GF-D8 (cell line): ENCODE measurements at regions not wholly inside any gene's neighbourhood (a gene's known extent, or its start where the extent isn't known, plus 50 kb on each side); places are given as distances from the start of the nearest gene placed in this dataset.

Experiments used
- DNase-seq: peaks from one replicate; lab custom pipeline; 2025; lab: John Stamatoyannopoulos, UW

DNA sequence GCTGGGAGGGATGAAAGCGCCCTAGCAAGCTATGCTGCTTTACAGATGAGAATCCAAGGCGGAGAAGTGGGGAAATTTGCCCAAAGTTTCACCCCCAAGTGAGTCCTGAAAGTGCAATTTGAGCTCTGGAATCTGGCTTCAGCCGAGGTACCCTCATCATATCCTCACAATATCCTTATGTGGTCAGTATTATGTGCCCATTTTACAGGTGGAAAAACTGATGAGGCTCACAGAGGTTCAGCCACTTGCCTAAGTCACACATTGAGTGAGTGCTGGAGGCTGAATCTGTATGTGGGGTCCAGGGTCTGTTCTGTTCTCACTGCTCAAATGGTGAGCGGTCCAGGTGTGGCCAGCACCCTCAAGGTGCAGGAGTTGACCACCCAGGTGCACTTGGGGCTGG is 85.3 kb downstream of the MATN1 start:
- DNase-seq: no peak

DNA sequence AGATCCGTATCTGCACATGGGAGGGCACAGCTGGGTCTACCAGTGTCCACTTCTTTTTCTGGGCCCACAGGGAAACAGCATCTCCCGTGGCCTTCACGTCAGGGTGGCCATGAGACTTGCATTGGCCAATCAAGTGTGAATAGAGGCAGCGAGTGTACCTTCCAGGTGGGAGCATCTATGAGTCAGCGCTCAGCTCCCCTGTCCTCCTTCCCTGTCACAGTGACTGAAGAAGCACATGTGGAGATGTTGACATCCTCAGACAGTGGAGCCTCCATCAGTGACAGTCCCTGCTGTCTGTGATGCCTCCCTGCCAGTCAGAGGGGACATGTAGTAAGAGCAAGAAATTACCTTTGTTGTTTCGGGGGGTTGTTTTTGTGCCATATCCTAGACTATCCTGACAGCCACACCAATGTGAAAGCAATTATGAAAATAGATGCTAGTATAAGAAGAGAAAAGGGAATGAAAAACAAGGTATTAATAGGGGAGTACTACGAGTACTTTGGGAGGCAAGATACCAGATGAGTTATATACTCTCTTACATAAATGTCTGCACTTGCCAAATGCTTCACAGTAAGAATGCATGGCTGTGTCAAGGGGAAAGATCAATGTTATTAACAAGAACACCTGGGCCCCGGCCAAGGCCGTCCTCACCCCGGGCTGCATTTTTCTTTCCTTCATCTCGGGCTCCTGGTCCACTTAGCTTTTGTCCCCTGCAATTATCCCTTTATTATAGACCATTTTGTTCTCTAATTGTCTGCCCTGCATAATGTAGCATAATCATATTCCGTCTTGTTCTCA is 86.0 kb downstream of the MATN1 start:
- DNase-seq: no peak

DNA sequence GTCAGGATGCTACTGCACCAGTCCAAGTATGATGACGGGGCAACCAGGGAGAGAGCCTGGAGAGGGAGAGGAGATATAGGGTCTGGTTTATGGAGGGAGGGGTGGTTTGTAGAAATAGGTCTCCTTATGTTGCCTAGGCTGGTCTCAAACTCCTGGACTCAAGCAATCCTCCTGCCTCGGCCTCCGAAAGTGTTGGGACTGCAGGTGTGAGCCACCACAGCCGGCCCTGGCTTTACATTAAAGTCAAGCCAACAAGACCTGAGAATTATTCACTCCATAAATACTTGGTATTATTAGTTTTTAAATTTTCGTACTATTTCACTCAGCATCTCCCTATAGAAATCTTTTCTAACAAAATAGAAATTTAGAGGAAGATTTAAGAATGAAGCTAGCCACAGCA is 86.8 kb downstream of the MATN1 start:
- no peak for DNase-seq

DNA sequence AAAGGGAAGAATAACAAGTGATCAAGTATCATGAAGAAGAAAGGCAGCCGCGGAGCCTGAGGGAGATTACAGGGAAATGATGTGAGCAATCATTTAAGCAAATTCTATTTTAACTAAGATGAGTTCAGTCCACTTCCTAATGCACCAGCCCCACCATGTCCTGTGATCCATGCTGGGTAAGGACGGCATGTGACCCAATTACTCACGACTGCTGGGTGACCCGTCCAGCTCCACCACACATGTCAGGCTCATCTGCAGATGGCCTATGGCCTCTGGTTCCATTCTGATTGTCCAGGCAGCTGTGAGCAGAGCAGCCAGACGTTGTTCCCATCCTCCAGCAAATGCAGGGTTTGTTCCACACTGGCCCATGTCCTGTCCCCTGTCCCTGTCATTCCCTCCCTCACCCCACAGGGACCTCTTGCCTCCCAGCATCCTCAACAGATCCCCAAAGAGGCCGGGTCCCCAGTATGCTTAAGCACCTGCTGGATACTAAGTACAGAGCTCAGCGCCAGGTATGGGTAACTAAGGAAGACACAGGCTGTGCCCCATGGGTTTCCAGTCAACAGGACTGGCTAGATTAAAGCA is 87.9 kb downstream of the MATN1 start:
- no peak for DNase-seq

DNA sequence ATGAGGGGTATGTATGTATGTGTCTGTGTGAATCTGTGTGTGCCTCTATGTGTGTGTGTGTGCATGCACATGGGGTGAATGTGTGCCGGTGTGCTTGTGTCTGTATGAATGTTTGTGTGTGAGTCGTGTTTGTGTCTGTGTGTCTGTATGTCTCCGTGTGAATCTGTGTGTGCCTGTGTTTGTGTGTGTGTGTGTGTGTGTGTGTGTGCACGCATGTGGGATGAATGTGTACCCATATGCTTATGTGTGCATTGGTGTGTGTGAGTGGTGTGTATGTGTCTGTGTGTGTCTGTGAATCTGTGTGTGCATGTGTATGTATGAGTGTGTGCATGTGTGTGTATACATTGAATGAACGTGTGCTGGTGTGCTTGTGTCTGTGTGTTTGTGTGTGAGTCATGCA is 88.9 kb downstream of the MATN1 start:
- no peak for DNase-seq

DNA sequence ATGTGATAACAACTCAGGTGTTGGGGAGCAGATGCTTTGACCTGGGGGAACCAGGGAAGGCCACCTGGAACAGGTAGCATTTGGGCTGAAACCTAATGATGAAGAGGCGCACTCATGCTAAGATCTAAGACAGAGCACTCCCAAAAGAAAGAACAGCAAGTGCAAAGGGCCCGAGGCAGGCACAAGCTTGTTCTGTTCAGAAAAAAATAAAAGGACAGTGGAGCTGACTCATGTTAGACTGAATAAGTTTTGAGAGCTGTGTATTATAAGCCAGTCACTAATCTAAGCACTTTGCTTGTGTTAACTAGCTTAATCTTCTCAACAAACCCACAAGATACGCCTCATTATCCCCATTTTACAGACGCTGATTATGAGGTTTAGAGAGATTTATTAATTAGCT is 90.1 kb downstream of the MATN1 start:
- DNase-seq: no peak

DNA sequence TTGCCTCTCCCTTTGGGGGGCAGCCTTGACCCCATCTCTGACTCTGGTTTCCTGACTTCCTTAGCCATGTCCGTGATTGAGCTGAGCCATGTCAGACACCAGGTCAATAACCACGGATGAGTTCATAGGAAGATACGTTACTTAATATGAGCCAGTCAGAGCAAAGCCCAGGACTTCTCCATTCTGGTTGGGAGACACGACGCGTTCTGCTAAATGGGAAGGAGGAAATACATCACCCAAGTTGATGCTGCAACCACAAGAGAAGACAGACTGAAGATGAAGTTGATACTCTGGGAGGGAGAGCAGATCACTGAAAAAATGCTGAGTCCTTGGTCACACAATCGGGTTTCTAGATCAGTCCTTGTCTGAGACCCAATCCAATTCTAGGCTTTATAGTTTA is 90.9 kb downstream of the MATN1 start:
- DNase-seq: no peak

DNA sequence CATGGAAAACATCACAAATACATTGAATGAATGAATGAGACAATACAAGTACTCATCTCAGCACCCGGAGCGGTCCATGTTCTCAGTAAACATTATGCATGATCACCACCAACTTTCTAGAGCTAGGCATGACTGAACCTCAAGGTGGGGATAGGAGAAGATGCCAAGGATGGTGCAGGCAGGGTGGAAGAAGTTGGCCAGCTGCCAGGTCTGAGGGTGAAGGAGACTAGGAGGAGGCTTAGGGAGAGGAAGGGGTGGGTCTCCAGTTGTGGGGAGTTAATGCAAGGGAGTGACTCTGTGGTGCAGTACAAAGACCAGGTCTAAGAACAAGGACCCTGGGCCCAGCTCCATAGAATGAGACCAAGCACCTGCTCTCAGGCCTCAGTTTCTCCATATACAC is 91.7 kb downstream of the MATN1 start:
- no peak for DNase-seq

DNA sequence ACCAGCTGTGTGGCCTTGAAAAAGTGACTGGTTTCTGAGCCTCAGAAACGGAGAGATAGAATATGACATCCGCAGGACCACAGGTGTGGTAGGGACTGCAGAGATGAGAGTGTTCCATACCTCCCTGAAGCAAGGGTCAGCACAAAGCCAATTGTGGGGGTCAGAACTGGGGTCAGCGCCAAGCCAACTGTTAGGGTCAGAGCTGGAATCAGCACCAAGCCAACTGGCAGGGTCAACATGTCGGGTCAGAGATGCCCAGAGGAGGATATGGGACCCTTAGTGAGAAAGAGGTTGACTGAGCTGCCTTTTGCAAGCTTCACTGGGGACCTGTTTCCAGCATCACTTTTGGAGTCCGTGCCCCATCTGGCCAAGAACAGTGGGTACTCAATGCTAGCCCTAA is 93.9 kb downstream of the MATN1 start:
- DNase-seq: no peak

DNA sequence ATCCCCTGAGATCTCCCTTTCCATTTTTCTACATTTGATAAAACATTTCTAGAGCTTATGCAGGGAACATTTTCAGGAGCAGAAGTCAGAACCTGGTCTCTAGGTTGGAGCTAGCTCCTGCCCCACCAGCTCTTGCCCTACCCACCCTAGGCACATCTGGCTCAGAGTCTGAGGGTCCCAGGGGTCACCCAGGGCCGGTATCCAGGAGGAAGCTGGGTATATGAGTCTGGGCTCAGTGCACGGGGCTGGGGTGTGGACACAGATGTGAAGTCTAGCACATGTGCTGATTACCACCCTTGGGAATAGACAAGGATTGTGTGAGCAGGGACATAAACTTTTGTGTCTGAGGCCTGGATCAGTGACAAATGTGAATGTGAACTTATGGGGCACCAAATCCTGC is 95.4 kb downstream of the MATN1 start:
- no peak for DNase-seq

DNA sequence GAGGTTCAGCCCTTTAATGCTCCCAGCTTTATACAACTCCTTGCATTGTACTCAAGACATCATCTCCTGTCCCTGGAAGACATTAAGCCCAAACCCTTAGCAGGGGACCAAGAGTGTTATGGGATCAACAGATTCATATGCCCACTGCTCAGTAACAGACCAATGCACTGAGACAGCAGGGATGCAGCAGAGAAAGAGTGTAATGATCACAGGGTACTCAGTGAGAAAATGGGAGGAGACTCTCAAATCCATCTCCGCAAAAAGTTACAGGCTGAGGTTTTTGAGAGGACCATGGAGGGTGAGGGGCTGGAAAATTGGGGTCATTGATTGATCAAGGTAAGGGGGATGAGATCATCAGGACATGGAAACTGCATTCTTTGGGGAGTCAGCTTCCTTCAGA is 96.2 kb downstream of the MATN1 start:
- no peak for DNase-seq

DNA sequence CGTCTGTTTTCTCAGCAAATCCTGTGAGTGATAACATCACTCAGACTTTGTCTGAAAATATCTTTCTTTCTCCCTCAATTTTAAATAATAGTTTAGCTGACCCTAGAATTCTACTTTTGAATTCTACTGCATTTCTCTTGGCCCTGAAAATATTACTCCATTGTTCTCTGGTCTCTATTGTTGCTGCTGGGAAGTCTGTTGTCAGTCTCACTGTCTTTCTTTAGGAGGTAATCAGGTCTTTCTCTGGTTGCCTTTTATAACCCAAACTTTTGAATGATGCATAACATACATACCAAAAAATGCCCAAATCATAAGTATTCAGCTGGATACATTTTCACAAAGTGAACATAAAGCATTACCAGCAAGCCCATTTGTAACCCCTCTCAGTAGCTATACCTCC is 100.0 kb downstream of the MATN1 start:
- no peak for DNase-seq

DNA sequence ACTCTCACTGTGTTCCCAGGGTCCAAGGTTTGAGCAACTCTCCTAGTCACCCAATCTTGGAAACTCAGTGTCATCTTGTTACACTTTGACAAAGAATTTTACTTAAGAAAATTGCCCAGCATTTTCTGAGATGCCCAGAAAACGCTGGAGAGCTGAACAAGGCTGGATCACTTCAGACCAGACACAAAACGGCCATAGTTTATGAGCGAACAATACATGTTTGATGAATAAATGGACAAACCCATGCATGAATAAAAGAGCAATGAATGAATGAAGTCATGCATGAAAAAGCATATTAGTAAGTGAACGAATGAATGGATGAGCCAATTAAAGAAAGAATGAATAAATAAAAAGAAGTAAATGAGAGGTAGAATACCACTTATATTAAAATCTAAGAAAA is 103.8 kb downstream of the MATN1 start:
- DNase-seq: no peak

DNA sequence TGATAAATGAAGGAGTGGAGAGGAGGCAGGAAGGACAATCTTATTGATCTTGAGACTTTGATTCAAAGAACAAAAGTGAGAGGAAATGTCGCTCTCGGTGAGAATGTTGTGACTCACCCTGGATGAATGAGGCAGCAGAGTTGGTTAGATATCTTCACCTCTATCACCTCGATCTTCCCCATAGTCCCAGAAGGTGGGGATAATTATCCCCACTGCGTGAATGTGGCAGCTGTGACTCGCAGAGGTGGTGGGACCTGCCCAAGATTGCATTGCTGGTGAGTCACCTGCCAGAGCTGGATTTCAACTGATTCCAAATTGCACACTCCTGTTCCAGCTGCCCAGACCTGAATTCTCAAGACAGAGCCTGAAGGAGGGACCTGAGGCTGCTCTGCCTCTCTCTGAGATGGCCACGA is 105.0 kb downstream of the MATN1 start:
- no peak for DNase-seq

DNA sequence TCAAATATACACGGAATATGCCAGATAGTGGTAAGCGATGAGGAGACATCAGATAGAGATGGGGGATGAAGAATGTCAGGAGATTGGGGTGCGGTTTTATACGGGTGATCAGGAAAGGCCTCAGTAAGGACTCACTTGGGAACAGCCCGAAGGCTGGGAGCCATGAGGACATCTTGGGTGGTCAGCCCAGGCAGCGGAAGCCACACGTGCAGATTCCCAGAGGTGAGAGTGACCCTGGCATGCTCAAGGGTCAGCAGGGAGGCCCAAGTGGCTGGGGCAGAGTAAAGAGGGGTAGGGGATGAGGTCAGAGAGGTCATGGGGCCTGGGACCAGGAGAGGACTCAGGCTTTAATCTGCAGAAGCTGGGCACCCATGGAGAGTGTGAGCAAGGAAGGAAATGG is 106.6 kb downstream of the MATN1 start:
- DNase-seq: no peak

DNA sequence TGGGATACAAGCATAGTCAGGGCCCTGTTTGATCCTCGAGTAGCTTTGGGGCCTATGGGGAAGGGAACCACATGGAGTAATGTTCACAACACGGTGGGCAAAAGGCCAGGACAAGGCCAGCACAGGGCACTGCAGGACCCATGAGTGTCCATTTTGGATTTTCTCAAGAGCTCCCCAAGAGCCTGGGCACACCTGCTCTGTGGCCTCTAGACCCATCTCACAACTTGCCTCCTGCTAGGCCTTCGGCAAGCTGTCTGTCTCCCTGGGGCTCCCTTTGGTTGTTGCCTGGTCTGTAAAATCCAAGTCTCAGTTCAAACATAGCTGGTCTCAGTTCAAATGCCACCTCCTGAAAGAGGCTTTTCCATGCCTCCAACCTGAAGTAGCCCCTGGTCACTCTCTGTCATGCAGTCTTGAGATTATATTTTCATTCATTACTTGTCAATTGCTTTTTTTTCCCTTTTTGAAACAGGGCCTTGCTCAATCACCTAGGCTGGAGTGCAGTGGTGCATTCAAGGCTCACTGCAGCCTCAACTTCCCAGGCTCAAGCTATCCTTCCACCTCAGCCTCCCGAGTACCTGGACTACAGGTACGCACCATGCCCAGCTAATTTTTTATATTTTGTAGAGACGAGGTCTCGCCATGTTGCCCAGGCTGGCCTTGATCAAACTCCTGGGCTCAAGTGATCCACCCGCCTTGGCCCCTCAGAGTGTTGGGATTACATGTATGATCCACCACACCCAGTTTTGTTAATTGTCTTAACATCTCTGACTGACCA is 107.4 kb downstream of the MATN1 start:
- no peak for DNase-seq

DNA sequence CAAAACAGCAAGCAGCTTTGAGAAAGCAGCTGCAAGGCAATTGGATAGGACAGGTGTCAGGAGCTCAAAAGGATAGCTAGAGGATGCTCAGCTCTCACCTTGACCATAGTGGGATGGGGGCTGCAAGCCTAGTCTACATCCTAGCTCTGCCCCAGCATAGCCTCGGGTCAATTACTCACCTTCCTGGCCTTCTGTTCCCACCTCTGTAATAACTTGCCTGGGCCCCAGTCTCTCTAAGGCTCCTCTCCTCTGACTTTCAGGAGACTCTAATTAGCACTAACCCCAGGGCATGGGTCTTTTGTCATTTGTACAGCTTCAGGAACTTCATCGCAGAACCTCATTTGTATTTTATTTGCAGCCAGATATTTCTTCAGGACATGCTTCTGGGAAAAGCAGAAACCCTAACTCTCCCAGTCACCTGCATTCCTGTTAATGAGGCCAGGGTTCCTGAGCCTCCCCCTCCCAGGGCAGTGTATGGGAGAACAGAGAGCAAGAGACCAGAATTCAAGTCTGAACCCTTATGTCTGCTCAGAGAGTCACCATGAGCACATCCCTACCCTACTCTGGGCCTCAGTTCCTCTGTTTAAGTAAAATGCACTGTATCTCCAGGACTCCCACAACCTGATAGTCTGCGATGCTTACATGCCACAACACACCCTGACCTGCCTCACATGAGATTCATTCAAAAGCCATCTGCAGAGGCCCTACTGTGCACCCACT is 108.1 kb downstream of the MATN1 start:
- DNase-seq: no peak

DNA sequence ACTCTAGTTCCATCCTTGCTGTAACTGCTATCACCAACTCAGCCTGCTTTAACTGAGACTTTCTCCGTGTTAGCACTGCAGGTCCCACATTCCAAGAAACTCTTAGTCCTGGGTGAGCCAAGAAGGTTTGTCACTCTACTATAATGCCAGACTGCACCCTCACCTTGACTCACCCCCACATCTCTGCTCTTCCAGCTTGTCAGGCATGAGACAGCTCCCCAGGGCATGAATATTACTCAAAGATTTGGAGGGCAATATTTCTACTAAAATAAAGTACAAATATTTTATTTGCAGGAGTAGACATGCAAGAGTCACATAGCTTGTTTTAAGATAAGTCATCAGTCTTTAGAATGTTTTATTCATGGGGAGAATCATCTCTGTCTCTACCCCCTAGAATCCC is 110.2 kb downstream of the MATN1 start:
- no peak for DNase-seq

DNA sequence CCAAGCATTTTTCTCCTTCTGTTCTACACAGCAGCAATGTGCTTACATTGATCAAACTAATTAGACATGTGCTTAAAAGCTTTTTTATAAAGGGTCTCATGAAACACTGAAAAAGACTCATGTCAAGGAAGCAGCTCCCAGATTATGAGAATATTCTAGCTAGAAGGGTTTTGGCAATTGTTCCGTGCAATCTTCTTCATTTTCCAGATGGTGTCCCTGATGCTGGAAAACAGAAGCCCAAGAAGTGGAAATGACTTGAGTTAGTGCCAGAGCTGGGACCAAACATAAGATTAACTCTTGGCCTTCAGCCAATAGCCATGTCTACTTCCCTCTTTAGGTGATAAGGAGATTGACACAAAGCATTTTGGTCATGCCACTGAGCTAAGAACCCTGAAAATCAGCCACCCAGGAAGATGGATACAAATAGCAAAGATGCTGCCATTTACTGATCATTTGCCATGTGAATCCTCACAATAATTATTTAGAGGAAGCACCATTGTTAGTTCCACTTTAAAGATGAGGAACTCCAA is 110.8 kb downstream of the MATN1 start:
- DNase-seq: no peak

DNA sequence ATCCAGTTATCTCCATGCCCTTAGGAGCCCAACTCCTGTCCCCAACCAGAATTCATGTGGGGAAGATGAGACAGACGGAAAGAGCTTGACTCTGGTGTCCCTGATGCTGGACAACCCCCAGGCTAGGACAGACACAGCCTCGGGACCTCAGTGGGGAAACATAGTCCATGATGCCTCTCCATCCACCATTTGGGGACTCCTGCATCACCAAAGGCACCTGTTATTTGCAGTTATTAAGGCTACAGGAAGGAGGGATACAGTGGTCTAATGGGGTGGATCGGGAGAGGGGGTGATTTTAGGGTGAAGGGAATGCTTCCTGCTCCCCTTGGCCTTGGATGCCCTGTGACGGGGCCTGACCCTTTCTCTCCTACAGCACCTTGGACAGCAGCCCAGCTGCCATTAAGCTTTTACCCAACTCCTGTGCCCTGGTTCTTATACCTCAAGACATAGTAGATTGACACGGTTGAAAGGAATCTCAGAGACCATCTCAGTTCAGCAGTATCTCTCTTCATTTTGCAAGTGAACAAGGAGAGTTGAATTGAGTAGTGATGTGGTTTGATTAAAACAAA is 111.6 kb downstream of the MATN1 start:
- no peak for DNase-seq

DNA sequence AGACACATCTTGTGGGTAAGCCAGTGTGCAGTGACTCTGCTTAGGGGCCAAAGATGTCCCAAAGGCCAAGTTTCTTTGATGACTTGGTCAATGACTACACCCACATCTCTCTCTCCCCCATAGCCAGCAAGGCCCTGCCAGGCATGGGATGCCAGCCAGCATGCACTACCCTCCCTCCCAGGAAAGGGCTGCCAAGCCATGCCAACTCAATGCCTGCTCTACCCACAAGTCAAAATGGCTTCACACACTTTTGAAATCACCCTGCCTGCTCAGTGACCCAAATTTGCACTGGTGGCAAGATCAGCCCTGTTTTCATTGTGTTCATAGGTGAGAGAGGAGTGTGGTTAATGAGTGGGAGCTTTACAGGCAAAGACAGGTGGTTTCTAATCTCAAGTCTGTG is 112.5 kb downstream of the MATN1 start:
- DNase-seq: no peak

DNA sequence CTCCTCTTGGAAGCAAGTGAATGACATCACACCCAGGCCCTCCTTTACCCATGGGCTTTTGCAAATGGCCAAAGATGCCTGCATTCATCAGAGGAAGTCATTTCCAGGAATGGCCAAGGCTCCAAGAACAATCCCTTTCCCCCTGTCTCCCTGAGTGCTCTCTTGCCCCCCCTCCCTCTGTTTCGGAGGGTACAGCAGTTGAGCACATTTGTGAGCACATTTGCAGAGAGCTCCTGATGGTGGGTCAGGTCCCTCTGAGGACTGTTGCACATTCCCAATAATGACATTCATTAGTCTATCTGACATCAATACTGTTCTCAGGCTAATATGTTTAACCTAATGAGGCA is 113.4 kb downstream of the MATN1 start:
- DNase-seq: no peak
